ENCODE measurements at regions not wholly inside any gene's neighbourhood (a gene's known extent, or its start where the extent isn't known, plus 50 kb on each side); places are given as distances from the start of the nearest gene placed in this dataset.

DNA sequence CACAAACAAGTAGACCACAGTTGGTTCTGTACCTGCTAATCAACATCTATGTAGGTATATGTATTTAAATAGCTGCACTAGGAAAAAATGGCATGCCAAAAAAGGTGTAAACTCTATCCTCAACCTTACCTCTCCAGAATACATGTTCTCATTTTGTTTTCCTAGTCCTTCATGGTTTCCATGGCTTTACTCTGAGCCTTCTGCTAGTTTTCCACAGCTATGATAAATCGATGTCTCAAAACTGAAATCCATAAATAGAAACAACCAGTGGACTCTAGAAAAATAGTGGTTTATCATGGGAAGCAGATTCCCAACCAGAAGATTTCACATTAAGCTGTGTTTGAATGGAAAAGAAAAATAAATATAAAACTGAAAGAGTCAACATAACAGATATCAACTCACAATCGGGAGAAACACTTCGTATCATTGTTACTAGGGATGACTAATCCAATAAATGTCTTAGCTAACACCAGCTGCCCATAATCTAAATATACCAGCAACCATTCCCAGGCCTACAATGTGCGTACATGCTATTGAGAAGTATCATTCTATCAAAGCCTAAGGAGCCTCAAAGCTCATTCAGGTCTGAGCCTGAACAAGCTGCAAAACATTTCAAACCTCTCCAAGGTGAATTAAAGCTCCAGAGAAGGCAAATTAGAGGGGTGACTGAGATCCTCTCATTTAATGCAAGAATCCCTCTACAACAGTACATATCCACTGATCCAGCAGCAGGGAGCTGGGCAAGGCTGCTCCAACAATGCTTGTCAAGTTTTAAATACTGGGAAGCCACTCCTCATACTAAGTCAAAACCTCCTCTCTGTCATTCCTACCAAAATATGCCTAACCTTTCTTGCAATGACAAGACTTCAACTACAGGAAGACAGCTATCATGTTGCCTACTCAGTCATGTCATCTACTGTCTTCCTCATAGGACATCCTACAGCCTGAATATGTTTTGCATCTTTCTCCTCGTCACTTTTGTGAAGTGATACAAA is 90.2 kb downstream of the KCTD12 start:
- DNase-seq (ENCODE audit: low read depth in 2 of 3, low spot score in 1 of 3) = no peak

DNA sequence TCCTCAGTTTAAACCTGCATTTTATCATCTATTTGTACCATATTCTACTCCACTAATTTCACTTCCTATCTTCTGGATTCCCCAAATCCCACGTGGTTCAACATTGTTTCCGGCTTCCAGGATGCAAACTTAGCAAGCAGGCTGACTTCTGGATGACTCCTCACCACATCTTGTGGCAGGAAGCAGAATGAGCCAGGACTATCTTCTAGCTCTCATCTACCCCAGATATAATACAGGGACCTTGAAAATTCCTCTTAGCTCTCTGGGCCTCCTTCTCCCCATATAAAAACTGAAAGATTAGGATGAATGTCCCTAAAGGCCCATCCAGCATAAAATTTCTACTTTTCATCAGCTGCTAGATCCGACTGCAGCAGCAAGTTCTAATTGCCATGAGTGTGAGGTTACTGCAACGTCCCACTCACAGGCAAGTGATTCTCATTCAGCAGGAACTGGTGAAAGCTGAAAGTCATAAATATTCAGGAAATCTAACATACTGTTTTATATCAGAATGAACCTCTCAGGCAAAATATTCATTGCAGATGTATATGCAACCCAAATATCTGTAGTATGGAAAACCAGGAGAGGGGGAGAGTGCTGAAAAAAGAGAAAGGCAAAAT is 93.4 kb downstream of the KCTD12 start:
- DNase-seq (ENCODE audit: low read depth in 2 of 3, low spot score in 1 of 3) = no peak

DNA sequence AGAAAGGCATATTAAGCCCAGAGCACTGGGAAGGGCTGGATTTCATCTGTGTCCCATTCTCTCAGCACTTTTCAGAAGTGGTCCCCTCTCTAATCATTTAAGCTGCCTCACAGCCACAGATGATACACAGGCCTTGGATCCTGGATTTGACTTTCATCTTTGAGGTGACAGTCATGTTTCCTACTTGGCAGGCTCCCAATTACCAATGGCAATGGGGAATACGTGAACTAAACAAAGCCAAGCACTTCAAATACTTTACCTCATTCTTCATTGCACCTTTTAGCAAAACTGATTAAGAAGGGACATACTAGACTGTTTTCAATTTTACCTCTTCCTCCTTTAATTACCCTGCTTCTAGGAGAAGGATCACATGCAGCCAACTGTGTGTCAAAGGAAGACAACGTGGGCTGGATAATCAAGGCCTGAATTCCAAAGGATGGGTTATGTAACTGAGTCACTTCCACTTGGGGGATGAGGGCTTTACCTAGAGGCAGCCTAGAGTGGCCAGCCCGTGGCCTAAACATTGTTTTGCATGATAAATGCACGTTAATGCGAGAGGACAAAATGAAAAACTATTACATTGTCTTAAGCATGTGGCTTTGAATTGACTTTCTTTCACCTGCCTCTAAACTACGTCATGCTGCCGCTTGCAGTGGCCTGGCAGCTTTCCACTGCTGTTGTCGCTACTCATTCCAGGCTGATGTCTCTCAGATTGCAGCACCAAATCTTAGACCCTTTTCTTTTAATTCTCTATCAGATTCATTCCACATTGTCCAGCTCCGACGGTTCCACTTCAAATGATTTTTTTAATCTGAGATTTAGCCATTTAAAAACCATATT is 95.0 kb downstream of the KCTD12 start:
- DNase-seq (ENCODE audit: low read depth in 2 of 3, low spot score in 1 of 3) = no peak

DNA sequence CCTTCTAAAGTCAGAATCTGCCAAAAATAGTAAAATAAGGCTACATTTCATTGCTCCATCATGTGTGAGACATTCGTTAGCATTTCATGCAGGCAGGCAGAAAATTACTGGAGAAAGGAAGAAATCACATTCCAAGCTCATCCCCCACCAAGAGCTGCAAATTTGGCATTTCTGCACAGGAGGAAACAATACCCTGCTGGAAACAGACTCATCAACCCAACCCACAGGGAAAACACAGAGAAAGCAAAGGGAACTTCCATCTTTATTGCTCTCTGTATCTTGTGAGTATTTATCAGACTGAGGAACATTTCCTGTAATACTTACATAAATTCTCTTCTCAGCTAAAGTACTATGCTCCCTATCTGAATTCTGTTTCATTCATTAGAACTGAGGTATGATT is 95.7 kb downstream of the KCTD12 start:
- DNase-seq (ENCODE audit: low read depth in 2 of 3, low spot score in 1 of 3) = no peak

DNA sequence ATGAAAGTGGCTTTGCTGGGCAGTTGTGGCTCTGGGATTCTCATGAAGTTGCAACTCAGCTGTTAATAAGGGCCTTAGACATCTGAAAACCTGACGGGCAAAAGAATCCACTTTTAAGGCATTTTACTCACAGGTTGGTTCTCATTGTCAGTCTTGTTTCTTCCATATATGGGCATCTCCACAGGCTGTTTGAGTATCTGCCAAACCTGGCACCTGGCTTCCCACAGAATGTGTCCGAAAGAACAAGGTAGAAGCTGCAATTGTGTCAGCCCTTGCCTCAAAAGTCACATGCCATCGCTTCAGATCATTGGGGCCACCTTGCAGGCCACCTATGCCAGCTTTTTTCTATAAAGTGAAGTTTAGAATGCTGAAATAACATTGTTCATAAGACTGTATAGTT is 102.4 kb downstream of the KCTD12 start:
- DNase-seq (ENCODE audit: low read depth in 2 of 3, low spot score in 1 of 3) = no peak

DNA sequence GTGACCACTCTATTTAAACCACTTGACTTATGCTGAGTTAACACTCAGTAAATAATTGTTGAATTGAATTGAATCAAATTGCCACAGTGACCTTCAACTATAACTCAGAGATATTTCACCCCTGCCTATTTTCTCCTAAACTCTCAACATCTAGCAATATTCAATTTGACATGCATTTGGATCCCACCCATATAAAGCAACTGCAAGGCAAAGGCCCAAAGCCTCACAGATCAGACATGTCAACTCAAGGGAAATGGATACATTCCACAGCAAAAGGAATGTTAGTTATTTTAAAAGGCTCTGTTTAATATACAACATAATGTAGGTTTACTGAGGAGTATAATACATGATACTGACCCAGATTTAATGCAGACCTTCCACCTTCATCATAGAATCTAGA is 107.4 kb downstream of the KCTD12 start:
- no peak for DNase-seq (ENCODE audit: low read depth in 2 of 3, low spot score in 1 of 3)

DNA sequence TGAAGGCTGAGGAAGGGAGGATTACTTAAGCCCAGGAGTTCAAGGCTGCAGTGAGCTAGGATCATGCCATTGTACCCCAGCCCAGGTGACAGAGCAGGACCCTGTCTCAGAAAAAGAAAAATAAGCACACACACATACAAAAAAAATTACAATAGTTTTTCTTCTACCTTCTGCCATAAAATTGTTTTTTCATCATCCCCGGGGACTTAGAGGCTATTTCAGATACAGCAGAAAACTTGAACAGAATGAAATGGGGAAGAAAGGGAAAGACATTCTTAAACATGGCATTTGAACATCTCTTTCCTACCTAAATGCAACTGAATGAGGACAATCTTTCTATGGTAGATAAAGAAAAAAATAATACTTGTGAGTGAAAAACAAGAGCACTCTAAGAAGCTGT is 109.1 kb downstream of the KCTD12 start:
- DNase-seq (ENCODE audit: low read depth in 2 of 3, low spot score in 1 of 3) = no peak

DNA sequence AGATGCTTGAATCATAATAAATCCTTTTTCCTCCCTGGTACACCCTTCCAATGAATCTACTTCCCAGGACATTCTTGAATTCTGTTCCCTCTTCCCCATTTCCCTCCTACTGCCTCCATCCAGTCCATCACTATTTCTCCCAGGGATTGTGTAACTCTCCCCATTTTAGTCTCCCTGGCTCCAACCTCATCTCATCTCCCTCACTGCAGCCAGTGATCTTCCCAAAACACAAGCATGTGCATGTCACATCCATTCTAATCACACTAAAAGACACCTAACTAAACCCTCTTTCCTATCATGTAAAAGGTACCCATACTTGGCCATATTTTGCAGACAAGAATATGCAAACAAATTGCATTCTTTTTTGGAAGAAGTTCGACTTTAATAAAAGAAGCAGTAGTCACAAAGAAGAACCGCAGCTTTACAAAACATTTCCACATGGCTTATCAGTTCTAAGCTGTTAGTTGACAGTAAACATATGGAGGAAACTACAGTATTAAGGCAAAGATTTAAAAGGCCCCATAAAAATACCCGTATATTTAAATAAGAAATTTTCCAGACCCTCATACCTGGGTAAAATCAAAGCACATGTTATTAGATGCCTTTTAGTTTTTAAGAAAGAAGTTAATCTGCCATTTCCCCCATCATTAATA is 111.0 kb downstream of the KCTD12 start:
- no peak for DNase-seq (ENCODE audit: low read depth in 2 of 3, low spot score in 1 of 3)

DNA sequence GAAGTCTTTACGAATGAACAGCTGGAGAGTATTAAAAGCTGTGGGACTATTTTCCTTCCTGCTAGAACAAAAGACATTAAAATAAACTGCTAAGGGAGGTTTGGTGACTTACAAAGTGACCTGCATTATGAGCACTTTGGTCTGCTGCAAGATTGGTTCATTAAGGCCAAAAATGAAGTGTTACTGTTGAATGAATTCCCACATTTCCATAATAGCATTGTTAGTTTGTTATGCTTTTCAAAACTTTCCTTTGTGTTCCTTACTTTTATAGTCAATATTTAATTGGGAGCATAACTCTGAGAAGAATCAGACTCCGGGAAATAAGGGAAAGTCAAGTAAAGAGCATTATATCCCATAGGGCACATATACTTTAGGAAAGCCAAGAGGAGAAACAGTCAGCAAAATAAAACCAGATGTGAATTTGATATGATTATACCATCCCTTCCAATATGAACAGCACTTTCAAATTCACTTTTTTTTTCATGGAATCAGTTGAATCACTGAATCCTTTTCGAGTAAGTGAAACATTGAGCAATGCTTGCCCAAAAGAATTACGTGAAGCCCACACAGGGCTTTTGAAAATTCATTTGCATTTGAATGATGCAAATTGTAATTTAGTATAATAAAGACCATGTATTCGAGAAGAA is 112.6 kb downstream of the KCTD12 start:
- no peak for DNase-seq (ENCODE audit: low read depth in 2 of 3, low spot score in 1 of 3)

DNA sequence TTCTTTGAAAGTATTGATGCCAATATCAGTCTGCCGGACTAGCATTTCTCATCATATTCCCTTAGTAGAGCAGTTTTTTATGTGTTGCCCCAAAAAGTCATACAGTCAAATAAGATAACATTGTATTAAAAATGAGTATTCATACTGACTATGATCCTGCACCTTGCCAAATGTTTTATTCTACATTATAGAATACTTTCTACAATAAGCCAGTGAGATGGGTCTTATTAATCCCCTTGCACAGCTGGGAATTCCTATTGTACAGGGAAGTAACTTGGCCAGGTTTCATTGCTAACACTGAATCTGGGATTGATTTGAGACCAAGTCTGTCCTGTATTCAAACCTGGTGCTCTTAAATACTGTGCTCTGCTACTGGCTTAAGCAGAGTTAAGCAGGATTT is 114.0 kb downstream of the KCTD12 start:
- DNase-seq (ENCODE audit: low read depth in 2 of 3, low spot score in 1 of 3) = no peak

DNA sequence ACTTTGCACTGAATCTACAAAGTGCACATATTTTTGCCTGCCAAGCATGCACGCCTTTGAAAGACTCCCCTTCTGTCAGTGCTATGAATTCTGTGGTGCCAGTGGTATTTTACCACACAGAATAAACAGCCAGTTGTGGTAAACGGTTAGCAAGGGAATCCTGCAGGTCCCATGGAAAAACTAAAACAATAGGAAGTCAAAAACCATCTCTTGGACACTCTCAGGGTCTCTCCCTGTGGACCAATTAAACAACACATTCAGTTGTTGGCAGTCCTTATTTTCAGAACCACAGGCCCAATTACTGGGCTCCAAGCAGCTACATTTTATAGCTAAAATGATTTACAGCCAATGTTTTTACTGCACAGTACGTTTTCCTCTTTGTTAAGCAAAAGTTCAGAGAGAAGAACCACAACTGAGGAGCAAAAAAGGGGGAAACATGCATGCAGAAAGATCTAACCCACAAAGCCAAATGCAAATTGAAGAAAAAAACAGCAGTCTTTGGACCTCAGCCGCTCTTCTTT is 116.9 kb downstream of the KCTD12 start:
- no peak for DNase-seq (ENCODE audit: low read depth in 2 of 3, low spot score in 1 of 3)

DNA sequence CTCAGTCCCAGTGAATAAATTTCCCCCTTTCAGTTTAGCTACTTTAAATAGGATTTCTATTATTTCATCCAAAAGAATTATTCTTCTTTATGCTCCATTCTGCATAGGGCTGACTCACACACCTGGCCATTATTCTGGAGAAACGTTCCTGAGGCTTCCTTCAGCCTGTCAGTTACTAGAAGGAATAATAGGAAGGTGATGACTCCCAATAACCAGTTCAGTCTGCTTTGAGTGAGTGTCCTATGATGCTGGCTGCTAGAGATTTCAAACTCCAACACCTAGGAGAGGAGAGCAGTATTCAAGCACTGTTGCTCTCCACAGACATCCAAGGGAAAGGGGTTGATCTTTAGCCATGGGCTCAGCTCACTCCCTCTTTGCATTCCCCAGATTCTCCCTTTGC is 117.8 kb downstream of the KCTD12 start:
- DNase-seq (ENCODE audit: low read depth in 2 of 3, low spot score in 1 of 3) = no peak

DNA sequence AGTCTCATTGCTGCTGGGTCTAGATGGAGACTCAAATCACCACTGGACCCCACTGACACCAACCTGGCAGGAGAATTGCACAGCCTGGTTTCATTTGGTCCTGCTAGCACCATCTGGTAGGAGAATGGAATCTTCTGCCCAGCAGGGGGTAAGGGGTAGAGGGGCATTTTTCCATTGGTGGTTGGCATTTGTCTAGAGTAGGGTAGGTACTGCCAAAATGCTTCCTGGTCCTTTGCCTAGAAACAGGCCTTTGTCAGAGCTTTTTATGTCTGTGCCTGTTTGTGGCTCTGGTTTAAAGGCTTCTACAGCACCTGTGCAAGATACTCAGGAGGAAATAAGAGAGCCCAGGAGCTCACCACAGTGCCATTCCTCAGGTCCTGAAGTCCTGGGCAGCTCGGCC is 121.3 kb downstream of the KCTD12 start:
- DNase-seq (ENCODE audit: low read depth in 2 of 3, low spot score in 1 of 3) = no peak

DNA sequence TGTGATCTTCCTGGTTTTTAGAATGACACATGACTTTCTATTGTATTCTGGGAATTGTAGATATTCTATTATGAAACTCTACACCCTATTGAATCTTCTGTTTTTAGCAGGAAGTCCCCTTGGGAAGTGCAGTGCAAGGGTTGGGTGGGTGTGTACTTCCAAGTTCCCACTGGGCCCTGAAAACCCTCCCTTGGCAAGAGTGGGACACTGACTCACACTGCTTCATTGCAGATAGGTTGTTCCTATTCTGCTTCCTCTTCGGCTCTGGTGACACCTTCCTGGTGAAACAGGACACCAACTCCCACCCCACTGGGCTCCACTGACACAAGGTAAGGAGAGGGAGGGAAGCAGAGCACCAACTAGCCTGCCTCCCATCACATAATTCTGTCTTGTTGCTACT is 121.8 kb downstream of the KCTD12 start:
- DNase-seq (ENCODE audit: low read depth in 2 of 3, low spot score in 1 of 3) = no peak

DNA sequence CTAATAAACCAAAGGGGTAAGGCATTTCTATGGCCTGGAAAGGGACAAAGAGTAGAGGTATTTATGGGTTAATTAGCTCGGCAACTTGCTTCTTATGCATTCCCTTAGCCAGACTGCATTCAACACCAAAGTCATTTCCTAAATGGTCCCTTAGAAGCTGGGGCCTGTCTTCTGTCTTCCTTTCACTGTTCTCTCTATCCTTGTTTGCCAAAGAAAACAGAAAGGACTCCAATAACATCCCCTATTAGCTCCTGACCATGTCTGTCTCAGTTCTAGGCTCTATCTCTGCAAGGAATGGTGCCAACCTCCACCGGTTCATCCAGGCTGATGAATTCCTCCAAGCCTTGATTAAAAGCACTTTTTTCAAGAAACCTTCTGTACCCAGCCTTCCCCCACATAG is 123.5 kb downstream of the KCTD12 start:
- DNase-seq (ENCODE audit: low read depth in 2 of 3, low spot score in 1 of 3) = no peak

DNA sequence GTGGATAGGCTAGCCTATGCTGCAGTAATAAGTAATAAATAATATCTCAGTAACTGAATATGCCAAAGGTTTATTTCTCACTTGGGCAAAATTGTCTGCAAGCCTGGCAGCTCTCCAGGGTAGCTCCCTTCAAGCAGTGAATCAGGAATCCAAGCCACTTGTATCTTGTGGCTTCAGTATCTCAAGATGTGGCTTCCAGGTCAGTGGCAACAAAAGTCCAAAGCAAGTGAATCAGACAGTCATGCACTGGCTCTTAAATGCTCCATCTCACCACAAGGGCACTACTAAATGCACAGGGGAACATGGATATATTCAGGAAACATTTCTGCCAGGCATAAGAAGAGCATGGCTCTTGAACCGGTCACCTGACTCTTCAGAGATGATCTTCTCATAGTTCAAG is 126.3 kb downstream of the KCTD12 start:
- no peak for DNase-seq (ENCODE audit: low read depth in 2 of 3, low spot score in 1 of 3)

DNA sequence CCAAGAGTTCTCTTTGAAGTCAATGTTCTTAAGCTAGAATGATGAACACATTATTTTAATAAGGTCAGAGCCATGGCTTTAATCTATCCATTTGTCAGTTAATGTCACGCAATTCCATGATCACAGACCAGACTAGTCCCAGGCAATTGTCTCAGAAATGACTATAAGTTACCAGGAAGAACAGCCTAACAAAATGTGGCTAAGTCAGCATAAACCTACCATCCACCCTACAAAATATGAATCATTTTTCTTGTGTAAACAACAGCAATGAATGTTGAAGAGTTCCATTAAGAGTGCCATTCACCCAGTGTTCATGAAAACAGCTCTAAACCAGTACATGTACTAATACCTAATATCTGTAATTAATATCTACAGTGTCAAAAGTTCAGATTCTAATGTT is 127.5 kb downstream of the KCTD12 start:
- DNase-seq (ENCODE audit: low read depth in 2 of 3, low spot score in 1 of 3) = no peak

DNA sequence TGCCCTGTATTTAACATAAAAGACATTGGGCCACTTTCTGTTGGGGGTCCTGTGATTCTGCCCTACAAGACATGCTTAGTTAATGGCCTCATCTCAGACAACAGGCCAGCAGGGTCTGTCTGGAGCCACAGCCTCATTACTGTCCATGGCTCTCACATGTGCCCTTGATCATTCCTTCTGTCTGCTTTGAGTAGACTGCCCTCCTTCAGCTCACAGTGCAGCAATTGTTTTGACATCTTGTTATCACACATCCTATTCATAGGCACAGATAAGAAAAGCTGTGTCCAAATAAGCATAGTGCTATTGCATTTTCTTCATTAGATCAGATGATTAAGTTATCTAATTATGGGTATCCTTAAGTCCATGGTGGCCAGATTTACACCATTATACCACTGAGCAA is 127.9 kb downstream of the KCTD12 start:
- DNase-seq (ENCODE audit: low read depth in 2 of 3, low spot score in 1 of 3) = no peak

DNA sequence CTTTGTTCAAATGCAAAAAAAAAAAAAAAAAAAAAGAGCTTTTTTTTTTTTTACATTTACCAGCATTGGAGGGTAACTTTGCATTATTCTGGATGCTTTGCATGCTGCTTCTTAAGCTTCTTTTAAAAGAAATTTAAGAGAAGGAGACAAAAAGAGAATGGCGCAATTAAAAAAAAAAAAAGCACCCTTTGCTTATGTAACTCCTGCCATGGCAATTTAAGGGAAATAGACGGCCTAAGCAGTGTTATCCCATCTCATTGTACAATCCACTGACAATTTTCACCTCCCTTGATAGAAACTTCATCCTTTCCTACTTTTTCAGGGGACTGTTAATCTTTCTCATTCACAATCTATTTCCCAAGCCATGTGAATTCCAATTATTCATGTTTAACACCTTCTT is 129.8 kb downstream of the KCTD12 start:
- DNase-seq (ENCODE audit: low read depth in 2 of 3, low spot score in 1 of 3) = no peak

DNA sequence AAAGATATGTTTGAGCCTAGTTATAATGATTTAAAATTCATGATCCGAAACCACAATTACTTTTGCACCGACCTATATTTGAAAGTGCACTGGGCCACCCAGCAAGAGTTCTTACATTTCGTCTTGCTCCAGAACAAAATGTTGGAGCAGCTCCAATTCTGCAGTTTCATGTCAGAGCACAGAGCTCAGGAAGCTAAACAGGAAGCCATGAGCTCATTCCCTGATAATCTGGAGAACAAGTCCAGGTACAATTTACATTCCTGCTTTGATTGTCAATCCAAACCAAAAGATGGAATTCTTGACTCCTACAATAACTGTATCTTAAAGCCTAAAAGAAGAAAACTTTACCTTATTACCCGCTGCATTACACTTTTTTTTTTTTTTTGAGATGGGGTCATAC is 131.8 kb downstream of the KCTD12 start:
- no peak for DNase-seq (ENCODE audit: low read depth in 2 of 3, low spot score in 1 of 3)

DNA sequence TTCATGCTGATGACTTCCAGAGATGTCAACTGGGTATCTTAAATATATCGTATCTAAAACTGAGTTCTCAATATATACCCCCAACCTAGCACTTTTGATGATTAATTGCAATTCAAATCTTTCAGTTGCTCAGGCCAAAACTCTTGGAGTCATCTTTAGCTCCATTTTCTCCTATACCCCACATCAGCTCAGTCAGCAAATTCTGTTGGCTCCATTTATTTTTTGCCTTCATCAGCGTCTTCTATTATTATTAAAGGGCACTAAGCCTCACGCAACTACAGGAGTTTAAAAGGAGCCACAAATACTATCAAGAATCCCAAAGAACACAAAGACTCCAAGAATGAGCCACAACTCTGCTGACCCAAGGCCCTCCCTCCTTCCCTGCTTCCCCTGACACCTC is 134.9 kb downstream of the KCTD12 start:
- DNase-seq (ENCODE audit: low read depth in 2 of 3, low spot score in 1 of 3) = no peak
